ENCODE measurements at regions not wholly inside any gene's neighbourhood (a gene's known extent, or its start where the extent isn't known, plus 50 kb on each side); places are given as distances from the start of the nearest gene placed in this dataset.

DNA sequence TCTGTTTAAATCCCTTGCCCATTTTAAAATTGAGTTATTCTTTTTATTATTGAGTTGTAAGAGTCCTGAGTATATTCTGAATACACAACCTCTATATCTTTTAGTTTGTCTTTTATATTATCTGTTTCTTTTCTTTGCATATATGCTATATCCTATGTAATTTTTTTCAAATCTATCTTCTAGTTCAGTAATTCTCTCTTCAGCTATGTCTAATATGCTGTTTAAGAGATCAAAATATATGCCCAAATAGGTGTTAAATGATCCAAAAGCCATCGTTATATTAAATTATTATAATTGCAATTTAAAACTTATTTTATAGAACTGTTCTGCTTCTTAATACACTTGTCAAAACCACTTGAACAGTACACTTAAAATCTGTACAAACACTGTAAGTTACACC, 107.4 kb upstream of the TSPAN5 start:
- no peak for DNase-seq (ENCODE audit: low spot score)

DNA sequence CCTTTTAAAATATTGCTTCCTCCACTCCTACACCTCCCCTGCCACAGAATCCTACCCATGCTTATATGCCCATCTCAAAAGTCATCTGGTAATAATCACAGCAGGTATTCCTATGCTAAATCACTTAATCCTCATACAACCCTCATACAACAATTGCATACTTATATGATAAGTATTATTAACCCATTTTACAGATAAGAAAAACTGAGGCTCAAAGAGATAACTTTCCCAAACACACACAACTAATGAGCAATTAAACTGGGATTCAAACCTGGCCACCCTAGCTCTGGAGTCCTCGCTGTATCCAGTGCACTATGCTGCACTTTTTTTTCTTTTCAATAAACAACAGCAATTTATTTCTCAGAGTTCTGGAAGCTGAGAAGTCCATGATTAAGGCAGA, 99.8 kb upstream of the TSPAN5 start:
- DNase-seq (ENCODE audit: low spot score), result no peak

GRCh38 chr4:98754736-98755135, 96.3 kb upstream of the TSPAN5 start:
- DNase-seq (ENCODE audit: low spot score), result no peak

GRCh38 chr4:98749206-98749605, 90.8 kb upstream of the TSPAN5 start:
- no peak for DNase-seq (ENCODE audit: low spot score)

DNA sequence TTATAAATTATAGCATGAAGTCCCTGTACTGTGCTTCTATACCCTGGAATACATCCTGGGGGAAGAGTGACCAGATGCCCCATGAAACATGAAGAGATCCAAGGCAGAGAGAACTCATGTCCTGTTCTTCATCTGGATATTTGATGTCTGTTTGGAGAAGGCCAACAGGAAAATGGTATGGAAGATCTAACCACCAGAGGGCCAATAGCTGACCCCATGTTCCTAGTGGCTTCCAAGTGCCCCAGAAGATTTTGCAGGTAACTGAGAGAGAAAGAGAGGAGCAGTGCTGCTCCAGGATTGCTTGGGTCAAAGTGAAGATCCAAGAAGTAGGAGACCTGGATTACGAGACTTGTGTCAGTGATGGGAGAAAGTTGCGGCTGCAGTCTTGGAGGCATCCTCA, 90.2 kb upstream of the TSPAN5 start:
- DNase-seq (ENCODE audit: low spot score), result no peak

DNA sequence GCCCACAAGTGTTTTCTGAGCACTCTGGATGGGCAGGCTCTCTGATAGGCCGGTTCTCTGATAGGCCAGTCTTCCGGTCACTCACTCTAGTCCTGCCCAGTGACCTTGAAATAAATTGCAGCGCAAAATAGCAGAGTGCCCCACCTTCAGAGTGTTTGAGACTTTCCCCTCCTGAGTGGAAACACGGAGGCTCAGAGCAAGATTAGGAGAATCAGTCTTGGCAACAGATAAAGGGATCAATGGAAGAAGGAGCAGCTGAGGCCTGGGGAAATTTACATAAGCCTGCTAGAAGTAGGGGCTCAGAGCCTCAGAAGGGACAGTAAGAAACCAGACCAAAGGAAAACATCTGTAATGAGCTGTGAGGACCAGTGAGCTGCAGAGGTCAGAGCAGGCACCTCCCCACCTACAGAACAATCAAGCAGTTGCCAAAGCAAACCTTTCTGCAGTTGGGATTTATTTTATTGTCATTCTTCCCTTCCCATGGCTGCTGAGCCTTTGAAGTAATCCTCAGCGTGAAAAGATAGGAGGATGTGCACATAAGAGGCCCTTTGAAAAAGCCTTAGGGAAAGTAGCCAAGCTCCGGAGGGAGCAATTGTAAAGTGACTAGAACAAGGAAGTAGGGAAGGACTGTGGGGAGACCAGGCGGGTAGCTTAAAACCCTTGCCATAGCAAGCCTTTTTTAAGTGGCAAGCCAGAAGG, 89.1 kb upstream of the TSPAN5 start:
- no peak for DNase-seq (ENCODE audit: low spot score)

GRCh38 chr4:98746936-98747335, 88.5 kb upstream of the TSPAN5 start:
- DNase-seq (ENCODE audit: low spot score), result no peak

- DNase-seq (ENCODE audit: low spot score), result no peak
These were observed 88.1 kb upstream of the TSPAN5 start for GRCh38 chr4:98746530-98746929.

DNA sequence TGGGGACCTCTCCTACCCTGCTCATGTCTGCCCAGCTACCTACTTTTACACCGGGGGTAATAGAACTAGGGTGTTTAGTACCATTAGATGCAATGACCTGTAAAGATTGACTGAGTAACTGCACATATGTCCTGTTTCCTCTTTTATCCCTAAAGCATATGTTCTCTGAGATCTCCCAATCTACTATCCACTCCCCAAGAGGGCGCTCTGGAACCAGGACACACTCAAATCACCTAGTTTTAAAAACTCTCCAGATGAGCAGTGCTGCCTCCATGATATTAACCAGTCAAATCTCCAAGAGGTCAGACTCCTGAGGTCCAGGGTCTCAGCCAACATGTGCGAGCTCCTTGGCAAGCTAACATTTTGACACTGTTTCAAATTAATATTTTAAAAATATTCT, 87.0 kb upstream of the TSPAN5 start:
- no peak for DNase-seq (ENCODE audit: low spot score)

DNA sequence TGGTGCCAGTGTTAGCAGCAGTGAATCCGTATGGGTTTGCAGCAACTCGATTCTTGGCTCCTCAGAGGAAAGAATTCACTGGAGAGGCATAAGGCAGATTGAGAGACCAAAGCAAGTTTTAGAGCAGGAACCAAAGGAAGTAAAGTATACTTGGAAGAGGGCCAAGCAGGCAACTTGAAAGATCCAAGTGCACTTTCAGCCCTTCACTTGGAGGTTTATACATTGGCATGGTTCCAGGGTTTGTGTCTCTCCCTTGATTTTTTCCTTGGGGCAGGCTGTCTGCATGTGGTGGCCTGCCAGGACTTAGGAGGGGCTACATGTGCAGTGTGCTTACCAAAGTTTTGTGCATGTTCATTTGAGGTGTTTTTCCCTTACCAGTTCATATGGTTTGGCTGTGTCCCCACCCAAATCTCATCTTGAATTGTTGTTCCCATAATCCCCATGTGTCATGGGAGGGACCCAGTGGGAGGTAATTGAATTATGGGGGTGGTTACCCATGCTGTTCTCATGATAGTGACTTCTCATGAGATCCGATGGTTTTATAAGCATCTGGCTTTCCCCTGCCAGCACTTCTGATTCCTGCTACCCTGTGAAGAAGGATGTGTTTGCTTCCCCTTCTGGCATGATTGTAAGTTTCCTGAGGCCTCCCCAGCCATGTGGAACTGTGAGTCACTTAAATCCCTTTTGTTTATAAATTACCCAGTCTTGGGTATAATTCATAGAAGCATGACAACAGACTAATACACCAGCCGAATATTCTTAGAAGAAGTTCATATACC, 86.2 kb upstream of the TSPAN5 start:
- no peak for DNase-seq (ENCODE audit: low spot score)

DNA sequence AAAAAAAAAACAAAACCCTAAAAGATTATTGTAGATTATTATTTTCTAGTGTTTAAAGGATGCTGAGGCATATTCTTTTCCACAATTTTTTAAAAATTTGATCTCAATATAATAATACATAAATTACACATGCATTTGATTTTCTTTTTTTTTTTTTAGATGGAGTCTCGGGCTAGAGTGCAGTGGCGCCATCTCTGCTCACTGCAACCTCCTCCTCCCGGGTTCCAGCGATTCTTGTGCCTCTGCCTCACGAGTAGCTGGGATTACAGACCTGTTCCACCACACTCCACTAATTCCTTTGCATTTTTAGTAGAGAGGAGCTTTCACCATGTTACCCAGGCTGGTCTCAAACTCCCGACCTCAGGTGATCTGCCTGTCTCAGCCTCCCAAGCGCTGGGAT, 83.5 kb upstream of the TSPAN5 start:
- no peak for DNase-seq (ENCODE audit: low spot score)

DNA sequence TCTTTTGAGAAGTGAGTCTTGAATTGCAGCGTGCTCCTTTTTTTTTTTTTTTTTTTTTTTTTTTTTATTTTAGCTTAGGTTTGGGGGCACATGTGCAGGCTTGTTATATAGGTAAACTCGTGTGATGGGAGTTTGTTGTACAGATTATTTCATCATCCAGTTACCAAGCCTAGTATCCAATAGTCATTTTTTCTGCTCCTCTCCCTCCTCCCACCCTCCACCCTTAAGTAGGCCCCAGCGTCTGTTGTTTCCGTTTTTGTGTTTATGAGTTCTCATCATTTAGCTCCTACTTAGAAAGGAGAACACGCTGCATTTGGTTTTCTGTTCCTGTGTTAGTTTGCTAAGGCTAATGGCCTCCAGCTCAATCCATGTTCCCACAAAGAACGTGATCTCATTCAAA, 81.3 kb upstream of the TSPAN5 start:
- no peak for DNase-seq (ENCODE audit: low spot score)

DNA sequence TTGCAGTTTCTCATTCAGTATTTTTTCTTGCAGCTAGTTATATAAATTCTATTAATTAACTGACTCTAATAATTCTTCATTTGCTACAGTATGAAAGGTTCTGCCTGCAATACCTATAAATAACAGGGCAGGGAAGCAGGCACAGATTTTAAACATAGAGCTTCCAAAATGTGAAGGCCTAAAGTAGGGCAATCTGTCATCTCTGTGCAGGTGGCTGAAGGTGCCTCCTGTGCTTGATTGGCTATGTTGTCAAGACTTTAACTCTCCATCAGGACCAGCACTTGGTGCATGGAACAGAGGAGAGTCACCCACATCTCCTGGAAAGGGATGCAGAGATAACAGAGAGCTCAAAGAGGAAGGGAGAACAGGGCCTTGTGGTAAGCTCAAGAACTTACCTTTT, 75.2 kb upstream of the TSPAN5 start:
- DNase-seq (ENCODE audit: low spot score), result no peak

DNA sequence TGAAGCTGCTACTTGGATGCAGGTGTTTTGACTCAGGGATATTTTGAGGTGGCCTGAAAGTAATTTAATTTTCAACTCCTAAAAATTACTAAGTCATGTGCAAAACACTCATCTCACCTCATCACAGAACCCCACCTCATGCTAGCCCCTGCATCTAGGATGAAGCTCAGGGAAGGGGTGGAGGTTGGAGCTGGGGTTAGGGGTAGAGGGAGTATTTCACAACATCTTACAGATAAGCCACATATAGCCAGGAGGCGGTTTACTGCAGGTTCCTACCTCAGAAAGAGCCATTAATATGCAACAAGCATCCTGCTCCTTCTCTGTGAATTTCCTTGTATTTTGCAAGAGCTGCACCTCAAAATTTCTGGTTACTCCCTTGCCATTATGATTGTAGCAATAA, 70.5 kb upstream of the TSPAN5 start:
- DNase-seq (ENCODE audit: low spot score), result no peak

GRCh38 chr4:98728433-98728832, 70.0 kb upstream of the TSPAN5 start:
- DNase-seq (ENCODE audit: low spot score), result peak; percentile 25

DNA sequence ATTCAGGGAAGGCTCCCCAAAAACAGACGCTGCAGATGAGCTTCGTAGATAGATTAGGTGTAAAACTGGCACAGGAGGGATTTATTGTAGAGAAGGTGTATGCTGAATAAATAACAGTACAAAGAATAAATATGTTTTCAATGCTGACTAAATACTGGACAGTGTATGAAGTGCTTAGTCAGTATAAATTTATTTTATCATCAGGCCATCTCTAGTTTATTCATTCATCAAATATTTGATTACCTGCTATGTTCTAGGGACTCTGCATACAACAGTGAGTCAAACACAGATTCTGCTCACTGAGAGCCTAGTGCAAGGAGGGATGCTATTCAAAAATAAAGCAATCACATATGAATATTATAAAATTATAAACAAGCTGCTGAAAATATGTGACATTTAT, 63.6 kb upstream of the TSPAN5 start:
- DNase-seq (ENCODE audit: low spot score), result no peak

- no peak for DNase-seq (ENCODE audit: low spot score)
These were observed 62.6 kb upstream of the TSPAN5 start for GRCh38 chr4:98720871-98721480.

DNA sequence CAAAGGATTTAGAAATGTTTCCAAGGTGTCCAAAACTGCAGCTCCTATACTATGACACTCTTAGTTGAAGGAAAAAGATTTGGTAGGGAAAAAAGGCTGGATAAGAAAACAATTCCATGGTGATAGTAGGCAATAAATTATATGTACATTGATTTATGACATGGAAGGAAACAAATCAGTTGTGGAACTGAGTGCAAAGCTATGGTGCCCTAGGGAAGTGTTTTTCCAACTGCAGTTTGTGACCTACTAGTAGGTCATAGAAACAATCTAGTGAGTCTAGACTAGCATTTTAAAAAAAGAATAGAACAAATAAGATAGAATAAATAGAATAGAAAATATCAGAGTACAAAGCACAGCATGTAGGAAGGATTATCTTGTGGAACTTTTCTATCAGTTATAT, 58.4 kb upstream of the TSPAN5 start:
- DNase-seq (ENCODE audit: low spot score), result no peak

- no peak for DNase-seq (ENCODE audit: low spot score)
These were observed 54.2 kb upstream of the TSPAN5 start for GRCh38 chr4:98712607-98713006.

DNA sequence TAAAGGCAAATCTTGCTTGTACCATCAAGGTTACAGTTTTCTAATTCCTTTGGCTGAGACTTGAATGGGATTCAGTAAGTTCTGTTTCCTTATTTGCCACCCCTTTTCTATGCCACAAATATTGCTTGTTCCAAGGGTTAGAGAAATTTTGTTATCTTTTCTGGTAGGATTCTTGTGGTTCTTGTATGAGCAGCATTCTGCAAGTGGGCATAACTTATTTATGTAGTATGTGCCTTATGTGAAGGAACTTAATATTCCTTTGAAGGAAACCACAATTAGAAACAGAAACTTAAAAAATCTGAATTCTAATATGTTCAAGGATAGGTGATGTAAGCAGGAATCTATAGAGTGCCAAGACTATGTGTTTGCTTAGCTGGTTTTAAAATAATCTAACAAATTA, 53.1 kb upstream of the TSPAN5 start:
- no peak for DNase-seq (ENCODE audit: low spot score)

DNA sequence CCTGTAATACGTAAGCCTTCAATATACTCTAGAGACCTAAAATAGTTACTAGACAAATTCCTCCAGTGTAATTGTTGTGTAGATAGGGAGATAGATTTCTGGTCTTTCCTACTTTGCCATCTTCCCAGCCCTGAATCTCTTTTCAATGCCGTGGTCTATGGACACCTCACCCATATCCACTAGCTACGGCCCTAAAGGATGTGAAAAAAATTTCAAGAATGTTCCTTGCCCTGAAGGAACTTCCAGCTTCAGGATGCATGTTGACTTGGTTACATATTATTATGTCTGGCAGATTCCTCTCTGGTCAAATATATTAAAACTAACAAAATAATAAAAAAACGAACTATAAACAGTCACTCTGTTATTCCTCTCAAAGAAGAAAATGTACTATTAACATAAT, 52.4 kb upstream of the TSPAN5 start:
- peak; percentile 14 for DNase-seq (ENCODE audit: low spot score)
